ENCODE measurements at regions not wholly inside any gene's neighbourhood (a gene's known extent, or its start where the extent isn't known, plus 50 kb on each side); places are given as distances from the start of the nearest gene placed in this dataset.

- TF ChIP-seq EZH2 (IDR thresholded peaks at IDR 0.05; ENCODE audit: borderline replicate concordance) (no peak), EZH2phosphoT487 (IDR thresholded peaks at IDR 0.05; ENCODE audit: low read depth, severe bottlenecking, unreplicated experiment) (no peak), CTCF (IDR thresholded peaks at IDR 0.05; ENCODE audit: poor library complexity) (no peak)
Observed at GRCh38 chr5:96517295-96517694, 84.2 kb upstream of the PCSK1 start.
